SU-DHL-6 (cell line): ENCODE measurements at regions not wholly inside any gene's neighbourhood (a gene's known extent, or its start where the extent isn't known, plus 50 kb on each side); places are given as distances from the start of the nearest gene placed in this dataset.

Experiments used
- EZH2phosphoT487 ChIP-seq: fragments of 200-600 bp; sonication (generic), shearing (Covaris generic); conservative IDR thresholded peaks from 2 replicates; pipeline ENCODE4 v1.6.1; 2018; ENCODE audit warnings: mild to moderate bottlenecking, antibody characterized with exemption, low read length, moderate library complexity, mixed read lengths
- TF ChIP-seq, protein P1 (sequence below): fragments of 200-600 bp; sonication (generic); IDR thresholded peaks from one replicate; pipeline ENCODE4 v1.5.1; 2017; ENCODE audit warnings: antibody characterized with exemption, mild to moderate bottlenecking, low read length, moderate library complexity; ENCODE audit not compliant: insufficient read depth, poor library complexity, severe bottlenecking

DNA sequence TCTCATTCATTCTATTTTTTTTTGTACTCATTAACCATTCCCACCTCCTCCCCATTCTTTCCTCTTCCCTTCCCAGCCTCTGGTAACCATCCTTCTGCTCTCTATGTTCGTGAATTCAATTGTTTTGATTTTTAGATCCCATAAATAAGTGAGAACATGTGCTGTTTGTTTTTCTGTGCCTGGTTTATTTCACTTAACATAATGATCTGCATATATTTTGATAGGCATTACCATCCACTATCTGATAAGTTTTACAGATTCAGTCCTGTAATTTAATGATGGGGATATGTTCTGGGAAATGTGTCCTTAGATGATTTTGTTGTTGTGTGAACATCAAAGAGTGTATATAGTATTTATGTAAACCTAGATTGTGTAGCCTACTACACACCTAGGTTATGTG lies 77.5 kb upstream of the CPHXL start:
- TF ChIP-seq, protein P1, sequence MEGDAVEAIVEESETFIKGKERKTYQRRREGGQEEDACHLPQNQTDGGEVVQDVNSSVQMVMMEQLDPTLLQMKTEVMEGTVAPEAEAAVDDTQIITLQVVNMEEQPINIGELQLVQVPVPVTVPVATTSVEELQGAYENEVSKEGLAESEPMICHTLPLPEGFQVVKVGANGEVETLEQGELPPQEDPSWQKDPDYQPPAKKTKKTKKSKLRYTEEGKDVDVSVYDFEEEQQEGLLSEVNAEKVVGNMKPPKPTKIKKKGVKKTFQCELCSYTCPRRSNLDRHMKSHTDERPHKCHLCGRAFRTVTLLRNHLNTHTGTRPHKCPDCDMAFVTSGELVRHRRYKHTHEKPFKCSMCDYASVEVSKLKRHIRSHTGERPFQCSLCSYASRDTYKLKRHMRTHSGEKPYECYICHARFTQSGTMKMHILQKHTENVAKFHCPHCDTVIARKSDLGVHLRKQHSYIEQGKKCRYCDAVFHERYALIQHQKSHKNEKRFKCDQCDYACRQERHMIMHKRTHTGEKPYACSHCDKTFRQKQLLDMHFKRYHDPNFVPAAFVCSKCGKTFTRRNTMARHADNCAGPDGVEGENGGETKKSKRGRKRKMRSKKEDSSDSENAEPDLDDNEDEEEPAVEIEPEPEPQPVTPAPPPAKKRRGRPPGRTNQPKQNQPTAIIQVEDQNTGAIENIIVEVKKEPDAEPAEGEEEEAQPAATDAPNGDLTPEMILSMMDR = no peak
- TF ChIP-seq EZH2phosphoT487 = no peak
